GM19238 (cell line): ENCODE measurements at regions not wholly inside any gene's neighbourhood (a gene's known extent, or its start where the extent isn't known, plus 50 kb on each side); places are given as distances from the start of the nearest gene placed in this dataset.

Experiments
- DNase-seq: peaks from one replicate; pipeline ENCODE4 v3.0.0; 2011; ENCODE audit warnings: low spot score; ENCODE audit not compliant: insufficient read length

DNA sequence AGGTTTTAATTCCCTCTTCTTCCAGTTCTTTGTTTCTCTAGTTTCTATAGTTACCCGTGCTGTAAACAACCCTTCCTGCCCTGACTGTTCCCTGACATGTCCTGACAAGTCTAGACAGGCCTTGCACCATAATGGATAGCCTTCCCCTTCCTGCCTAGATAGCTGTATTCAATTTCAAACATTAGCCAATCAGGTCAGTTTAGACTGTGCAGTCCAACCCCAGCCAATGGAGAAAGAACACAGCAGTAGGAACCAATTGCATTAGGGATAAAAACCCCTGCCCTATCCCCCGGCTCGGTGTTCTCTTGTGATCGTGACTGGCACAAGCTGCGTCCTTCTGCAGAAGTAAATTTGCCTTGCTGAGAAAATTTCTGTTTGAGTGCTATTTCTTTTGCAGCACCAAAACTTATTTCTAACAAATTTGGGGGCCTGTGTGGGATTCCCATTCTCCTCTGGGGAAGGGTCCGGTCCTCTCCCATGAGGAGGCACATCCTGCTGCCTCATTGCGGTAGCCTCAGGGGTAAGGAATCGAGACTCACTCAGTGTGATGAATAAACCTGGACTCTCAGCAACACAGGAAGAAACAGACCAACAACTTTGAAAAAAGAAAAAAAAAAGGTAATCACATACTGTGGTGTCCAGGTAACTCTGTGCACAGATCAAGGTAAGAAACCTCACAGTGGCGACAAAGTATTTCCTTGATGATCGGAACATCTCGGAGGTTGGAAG is 248.7 kb upstream of the ECI2 start:
- no peak for DNase-seq

DNA sequence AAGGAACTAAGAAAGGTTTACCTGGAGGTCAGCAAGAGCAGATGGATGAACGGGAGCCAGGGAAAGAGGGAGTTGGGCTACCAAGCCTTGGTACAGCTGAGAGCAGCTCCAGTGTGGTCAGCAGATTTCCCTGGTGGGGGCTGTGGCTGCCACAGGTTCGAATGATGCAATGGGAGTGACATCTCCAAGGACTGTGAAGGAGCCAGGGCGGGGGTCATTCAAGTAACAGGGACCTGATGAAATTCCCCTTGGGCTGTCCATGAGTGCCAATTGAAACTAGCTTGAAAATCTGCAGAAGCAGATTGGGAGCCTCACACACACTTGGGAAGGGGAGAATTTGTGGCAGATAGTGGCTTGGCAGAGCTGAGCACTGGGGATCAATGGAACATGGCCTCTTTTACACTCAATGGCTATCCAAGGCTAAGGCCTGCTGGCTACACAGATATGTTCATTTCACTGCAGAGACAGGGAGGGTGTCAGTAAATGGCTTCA is 247.0 kb upstream of the ECI2 start:
- DNase-seq = no peak

DNA sequence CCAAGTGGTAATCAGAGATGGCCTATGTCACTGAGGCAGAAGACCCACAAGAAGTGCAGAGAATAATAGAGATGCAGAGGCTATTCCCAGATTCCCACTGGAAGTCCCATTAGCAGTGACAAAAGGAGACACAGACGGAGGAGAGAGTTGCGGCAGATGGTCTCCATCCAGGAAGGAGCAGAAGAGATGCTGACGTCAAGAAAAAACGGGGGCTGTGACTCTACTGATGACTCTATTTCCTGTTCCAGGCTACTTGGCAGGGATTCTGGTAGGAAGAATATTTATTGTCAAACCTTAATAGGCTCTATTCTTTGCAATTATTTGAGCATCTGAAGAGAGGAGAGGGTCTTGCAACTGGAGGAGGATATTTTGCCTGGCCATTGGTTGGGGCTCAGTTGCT is 246.0 kb upstream of the ECI2 start:
- DNase-seq = no peak

DNA sequence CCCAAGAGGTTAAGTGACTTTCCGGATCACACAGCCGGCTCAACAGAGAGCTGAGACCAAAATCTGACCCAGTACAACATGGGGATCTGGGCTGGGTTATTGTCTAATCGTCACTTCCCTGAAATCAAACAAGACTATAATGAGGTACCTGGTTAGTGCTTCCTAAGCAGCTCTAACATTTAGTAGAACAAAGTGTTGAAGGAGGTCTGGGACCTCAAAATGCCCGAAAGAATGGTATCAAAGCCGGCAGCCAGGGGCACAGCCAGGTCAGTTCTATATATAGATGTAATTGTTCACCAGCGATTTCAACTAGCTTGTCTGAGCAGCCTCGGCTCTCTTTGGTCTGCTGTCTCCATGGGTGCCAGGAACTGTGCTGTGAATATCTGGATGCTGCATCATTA is 245.5 kb upstream of the ECI2 start:
- no peak for DNase-seq

DNA sequence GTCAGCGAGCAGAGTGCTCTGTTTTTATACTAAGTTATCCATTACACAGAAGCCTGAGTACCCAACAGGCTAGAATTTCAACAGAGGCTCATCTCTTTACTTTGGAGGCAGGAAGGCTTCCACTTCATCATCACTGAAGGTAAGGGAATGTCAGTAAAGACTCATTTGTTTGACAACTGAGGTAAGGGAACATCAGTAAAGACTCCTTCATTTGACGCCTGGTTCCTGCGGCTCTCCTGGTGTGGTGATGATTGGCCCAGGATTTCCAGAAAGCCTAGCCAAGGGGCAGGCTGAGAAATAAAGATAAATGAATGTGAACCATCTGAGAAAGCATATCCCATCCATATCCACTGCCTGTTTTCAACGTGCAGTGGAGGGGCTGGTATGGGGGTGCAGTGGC is 244.6 kb upstream of the ECI2 start:
- no peak for DNase-seq

DNA sequence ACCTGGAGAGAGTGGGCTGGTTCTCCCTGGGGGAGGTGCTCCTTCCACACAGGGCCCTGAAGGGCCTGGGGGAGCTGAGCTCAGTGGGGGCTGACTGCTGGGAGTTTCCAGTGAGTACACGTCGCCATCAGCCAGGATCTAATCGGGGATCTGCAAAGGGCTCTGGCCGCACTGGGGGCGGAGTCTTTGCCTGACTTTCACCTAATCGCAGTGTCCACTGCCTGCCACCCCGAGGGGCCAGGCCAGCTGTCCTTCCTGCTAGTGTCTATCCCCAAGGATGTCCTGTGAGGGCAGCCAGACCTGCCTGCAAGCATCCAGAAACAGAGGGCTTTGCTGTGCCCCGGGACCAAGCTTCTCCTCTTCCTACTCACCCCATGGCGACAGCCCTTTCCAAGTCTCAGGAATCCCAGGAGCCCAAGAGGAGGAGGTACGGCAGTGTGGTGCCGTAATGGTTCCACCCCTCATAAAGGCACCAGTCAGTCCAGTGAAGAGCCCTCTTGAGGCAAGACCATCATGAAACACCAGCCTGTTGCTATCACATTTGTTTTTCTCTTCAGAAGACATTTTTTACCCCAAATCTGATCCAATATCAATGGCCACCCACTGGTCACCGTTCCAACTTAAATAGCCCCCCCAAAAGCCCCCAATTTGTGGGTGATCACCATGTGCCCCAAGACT is 243.1 kb upstream of the ECI2 start:
- no peak for DNase-seq

DNA sequence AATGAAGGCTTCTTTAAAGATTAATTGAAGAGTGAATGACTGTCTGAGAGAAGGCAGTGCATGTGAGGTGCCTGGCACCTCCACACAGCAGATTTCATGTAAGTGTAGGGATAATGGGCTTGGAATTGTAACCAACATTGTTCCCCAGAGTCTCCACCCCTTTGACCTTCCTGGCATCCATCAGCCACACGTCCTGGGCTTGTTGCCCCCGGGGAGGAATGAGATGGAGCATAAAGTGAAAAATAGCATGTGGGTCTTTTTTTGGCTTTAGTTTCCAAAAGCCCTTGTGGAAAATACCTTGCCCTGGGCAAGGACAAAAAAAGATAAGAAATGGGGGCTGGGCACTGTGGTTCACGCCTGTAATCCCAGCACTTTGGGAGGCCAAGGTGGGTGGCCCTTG is 242.2 kb upstream of the ECI2 start:
- no peak for DNase-seq

DNA sequence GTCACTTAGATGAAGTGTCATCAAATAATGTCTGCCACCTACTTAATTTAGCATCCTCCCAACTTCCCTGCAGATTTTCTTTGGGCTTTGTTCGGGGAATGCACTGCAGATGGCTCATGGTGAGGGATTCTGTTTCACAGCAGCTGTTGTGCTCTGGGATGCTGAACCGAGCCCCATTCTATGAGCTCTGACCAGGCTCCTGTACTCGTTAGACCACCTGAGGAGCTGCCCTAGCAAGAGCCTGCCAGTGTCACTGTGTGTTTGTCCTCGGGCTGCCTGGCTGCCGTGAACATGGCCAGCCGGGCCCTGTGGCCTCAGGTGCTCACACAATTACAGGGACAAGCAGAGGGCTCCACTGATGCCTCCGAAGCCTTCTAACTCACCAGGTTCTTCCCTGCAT is 238.8 kb upstream of the ECI2 start:
- DNase-seq = no peak

DNA sequence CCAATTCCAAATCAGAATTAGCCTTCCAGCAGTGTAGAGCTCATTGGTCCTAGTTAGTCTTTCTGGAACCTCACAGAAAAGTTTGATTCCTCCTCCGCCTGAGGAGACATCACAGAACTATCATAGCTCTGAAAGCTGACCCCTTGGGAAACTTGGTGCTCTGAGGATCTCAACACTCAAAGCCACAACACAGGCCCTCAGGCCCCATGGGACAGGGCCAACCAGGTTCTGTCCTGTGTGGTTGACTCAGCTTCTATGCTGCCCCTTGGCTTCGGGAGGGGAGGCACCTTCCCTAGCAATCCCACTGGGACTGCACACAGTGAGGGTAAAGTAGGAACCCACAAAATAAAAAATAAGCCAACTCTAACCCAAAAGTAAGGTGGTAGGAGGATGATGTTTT is 237.5 kb upstream of the ECI2 start:
- DNase-seq = no peak

DNA sequence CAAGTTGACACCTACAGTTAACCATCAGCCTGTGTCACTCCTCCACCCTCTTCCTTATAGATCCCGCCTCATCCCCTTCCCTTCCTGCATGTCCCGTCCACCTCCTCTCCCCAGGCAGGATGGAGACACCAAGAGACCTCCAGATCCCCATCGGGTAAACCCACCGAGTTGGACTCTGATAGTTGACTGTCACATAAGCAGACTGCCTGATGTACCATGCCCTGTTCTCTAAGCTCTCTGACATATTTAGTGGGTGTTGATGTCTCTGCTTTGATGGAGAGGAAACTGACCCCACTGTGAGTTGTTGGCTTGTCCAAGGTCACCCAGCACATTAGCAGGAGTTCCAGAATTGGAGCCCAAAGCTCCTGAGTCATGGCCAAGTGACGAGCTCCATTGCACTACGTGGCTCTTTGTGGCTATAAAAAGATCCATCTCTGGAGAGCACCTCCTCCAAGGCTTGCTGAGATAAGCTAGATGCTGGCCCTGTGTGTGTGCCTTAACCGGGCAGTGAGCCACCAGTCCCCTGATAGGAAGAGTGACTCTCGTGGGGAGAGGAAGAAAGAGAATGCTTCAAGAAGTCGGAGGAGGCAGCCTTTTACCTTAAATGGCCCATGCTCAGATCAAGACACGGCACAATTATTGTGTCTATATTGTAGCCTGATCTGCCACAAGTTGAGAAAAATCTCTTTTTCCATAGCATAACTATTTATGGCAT is 236.0 kb upstream of the ECI2 start:
- DNase-seq = no peak

DNA sequence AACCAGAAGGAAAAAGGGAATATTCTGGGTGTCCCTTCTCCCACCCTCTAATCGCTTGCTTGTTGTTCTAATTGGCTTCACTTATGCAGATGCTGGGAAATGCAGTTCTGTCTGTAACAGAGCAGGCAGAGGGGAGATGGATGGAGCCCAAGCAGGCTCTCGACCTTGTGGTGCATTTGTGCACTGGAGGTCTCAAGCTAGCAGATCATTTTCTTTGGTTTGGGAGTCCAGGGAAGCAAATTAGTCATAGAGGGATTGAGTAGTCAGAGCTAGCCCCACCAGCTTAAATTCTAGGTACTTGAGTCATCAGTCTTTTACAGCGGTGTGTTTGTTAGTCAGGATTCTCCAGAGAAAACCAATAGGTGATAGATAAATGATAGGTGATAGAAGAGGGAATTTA is 234.7 kb upstream of the ECI2 start:
- DNase-seq = no peak

DNA sequence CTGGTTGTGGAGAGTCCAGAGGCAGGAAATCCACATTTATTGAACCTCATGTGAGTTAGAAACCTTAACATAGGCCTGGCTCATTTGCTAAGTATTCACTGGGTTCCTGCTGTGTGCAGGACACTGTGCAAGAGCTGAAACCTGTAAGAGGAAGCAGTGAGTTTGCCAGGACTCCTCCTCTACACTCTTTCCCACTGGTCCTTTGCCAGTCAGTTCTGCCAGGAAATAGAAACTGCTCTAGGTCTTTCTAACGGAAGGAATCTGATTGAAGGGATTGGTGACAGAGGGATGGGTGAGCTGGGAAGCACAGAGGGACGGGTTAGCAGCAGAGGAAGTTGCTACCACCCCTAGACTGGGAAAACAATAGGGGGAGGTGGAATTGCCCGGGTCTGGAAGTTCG is 234.2 kb upstream of the ECI2 start:
- no peak for DNase-seq

DNA sequence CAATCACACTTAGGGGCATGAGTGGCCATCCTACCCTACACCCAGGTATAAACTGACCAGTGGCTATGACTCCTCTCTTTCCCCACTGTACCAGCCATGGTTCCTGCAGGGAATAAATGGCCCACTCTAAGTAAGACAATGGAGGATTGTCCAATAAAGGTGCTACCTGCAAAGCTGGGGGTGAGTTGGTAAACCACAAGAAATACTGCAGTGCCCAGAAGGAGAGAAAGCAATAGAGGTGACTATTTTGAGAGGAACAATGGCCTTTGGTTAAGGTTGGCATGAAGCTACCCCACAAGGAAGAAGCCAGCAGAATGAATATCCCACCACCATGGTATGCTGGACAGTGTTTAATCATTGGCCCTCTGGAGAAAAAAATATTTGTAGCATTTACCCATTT is 233.3 kb upstream of the ECI2 start:
- DNase-seq = no peak

DNA sequence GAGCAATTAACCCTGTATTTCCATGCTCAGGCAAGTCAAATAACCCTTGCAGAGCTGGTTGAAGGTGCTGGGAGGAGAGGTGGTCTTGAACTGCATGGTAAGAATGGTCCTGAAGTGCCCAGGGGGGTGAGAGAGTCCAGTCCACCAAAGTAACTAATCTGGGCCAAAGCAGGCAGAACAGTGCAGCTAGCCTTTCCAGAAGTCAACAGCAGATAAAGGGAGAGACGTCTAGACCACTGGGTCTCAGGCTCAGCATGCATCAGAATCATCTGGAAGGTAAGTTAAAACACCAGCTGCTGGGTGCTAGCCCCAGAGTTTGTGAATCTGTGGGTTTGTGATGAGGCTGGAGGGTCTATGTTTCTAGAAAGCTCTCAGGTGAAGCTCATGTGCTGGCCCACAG is 232.3 kb upstream of the ECI2 start:
- DNase-seq = no peak

DNA sequence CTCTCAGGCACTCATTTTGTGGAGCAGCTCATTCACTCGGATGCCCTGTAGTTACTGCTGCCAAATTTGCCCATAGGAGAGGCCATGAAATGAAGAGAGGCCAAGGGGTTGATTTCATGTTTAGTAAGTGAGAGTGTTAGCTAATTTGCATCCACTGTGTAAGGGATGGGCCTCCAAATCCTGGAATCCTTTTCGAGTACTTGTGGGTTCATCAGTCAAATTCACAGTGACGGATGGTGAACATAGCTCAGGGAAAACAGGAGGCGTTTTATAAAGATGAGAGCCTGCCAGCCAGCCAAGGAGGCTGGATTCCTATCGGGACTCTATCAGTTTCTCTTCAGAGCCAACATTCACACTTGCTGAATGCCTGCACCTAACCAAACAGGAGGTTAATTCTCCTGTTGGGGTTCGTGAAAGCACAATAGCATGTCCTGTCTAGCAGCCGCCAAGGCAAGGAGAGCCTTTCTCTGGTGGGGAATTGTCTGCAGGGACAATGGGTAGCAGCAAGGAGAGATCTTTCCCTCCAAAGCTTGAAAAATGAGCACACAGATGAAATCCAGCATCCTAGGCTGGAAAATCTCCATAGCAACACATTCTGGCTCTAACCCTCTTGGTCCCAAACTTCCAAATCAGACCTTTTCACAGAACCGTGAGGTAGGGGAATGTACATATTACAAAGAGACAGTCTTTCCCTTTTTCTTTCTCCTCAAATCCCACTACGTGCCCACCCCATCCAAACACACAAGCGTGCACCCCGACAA is 231.4 kb upstream of the ECI2 start:
- DNase-seq = no peak

DNA sequence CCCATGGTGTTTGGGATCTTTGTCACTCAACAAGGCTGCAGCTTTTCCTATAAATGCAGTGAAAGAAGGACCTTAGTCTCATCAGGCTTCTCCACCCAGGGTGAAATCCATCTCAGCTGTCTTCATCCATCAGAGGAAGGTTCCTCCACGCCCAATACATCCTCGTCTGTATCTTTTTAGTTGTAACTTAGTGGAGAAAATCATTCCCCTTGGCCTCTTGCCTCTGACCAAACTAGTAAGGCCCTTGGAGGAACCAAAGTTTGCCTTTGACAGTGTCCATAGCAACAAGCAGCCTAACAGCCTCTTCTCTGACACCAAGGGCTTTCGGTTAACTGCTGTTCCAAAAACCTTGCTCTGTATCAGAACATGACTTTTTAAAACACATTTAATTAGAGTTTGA is 230.3 kb upstream of the ECI2 start:
- DNase-seq = no peak

DNA sequence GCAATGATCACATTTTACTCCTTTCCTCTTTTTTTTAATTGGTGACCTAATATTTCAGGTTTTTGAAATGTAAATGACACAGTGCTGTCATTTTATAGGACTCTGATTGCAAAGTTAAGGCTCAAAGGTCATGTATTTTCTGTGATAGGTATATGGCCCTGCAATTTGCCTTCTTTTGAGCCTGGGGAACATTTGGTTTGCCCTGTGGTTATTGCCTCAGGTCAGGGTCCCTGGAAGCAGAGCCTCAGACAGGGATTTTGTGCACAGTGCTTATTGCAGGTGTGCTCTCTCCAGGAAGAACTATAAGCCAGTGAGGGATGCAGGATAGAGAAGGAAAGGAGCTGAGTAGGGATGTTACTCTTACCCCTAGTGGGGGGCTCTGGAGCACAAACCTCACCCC is 229.3 kb upstream of the ECI2 start:
- no peak for DNase-seq

DNA sequence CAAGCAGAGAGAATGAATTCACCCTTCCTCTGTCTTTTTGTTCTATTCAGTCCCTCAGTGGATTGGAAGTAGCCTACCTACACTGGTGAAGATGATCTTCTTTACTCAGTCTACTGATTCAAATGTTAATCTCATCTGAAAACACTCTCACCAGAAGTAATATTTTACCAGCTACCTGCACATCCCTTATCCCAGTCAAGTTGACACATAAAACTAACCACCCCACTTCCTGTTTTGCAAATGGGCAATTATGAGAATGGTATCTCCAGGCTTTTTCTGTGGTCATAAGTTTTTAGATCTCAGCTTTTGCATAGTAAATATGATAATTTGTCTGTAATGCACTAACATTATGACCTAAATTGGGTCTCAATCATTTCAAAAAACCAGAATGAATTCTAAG is 228.8 kb upstream of the ECI2 start:
- DNase-seq = no peak

DNA sequence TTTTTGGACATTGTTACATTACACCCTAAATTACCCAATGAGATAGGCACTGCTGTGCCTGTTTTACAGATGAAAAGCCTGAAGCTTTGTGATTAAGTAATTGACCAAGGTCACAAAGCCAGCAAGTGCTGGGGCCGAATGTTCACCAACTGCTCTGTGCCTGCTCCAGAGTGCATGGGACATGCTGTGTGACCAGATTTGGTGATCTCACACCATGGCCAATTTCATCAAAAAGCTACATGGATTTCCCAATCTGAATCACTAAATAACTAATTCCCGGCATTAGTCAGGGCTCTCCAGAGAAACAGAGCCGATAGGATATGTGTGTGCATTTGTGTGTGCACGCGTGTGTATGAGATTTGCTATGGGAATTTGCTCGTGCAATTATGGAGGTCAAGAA is 228.3 kb upstream of the ECI2 start:
- no peak for DNase-seq

DNA sequence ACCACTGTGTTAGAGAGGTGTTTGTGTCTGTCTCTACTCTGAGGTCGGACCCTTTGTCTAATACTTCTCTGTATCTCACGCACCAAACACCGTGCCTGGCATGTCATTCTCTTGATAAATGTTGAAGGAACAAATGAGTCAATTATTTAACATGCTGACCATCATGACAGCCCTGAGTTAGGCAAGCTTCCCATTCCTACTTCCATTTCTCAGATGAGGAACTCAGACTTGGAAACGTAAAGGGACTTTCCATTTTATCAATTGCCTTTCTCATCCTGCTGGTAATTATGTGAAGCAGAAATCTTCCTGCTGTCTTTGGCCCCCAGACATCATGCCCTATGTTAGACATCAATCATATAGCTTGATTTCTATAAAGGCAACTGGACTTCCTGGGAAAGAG is 227.0 kb upstream of the ECI2 start:
- DNase-seq = no peak

DNA sequence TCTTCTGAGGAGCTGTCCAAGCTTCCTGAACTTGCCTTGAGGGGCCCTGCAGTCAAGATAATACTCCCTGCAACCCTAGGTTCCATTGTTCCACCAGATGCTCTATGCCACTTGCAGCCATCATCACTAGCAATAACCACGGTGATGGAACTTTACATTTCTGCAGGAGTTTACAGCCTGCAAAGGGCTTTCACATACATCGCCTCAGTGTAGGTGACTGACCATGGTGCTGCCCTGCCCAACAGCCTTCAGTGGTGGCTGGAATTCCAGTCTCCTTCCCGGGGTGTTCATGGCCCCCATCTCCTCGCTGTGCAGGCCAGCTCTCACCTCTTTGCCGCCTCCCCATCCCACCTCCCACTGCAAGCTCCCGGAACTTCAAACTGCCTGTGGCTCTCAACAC is 225.5 kb upstream of the ECI2 start:
- no peak for DNase-seq
